Activated gamma-delta T cell treated with Interleukin-2 at 50 U/mL for 16 hours (primary cell): ENCODE measurements at regions not wholly inside any gene's neighbourhood (a gene's known extent, or its start where the extent isn't known, plus 50 kb on each side); places are given as distances from the start of the nearest gene placed in this dataset.
"Not testable (repeated sequence)": the region's sequence is repeated elsewhere in the genome, so short reads cannot be mapped to it uniquely, and the experiment has no call there.

Source experiments
- DNase-seq: peaks from one replicate; pipeline ENCODE4 v3.0.0-alpha.2; 2020

GRCh38 chr11:134942681-134943080 is 530.6 kb upstream of the B3GAT1 start:
- DNase-seq = no peak

GRCh38 chr11:134941936-134942600 is 530.0 kb upstream of the B3GAT1 start:
- DNase-seq = not testable (repeated sequence)

GRCh38 chr11:134941326-134941725 is 529.3 kb upstream of the B3GAT1 start:
- no peak for DNase-seq

DNA sequence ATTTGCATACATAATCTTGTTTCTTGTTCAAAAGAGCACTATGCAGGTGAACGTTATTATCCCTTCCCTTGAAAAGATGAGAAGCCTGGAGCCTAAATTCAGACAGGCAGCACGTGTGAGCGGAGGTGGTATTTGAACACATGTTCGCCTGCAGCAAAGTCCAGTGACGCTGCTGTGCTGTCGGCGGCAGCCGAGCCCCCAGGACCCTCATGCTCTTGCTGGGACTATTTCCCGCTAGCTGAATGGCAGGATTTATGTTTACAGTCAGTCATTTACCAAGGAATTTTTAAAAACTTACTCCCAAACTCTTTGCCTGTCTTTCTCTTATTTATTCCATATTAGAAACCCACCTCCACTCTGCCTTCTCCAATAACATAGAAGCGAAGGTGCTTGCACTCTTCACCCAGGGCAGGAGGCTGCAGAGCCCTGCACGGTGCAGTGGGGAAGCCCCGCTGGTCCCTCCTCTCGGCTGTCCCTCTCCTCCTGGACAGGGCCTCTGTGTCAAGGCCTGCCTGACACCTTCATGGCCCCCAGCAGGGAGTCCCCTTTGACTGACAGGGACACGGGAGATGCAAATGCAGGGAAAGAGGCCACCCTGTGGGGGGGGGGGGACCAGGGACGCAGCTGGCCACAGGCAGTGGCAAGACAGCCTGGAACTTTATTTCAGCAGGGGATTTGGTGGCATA is 528.5 kb upstream of the B3GAT1 start:
- DNase-seq = no peak

GRCh38 chr11:134939905-134940304 is 527.9 kb upstream of the B3GAT1 start:
- DNase-seq = no peak

- no peak for DNase-seq
Measured at GRCh38 chr11:134939031-134939430, 527.0 kb upstream of the B3GAT1 start.

DNA sequence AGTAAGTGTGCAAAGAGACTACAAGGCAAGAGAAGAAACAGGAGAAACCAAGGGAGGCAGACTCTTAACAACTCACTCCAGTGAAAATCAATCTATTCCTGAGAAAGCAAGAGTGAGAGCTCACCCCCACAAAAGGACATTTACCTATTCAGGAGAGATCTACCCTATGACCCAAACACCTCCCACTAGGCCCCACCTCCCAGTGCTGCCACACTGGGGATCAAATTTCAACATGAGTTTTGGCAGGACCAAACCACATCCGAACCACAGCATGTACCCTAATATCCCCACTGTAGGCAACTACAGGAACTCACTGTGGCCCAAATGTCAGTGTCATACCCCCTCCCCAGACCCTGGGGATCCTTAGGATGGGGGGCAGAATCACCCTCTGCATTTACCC is 526.2 kb upstream of the B3GAT1 start:
- no peak for DNase-seq

- DNase-seq = not testable (repeated sequence)
Measured at GRCh38 chr11:134937193-134937592, 525.2 kb upstream of the B3GAT1 start.

DNA sequence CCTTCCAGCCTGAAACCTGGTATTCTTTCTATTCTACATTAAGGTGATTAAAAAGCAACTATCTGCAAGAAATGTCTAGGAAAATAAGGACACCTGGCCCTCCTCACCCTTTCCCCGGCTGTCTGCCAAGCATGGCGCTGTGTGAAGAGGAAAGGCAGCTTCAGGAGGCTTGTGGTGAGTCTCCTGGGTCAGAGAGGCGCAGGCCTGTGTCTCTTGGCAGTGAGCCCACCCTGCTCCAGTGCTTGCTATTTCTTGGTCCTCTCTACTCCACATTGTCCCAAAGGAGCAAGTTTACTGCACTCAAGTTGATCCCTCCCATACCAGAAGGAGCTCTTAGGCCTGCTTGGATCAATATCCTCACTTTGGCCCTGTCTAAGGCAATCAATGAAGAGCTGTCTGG is 520.7 kb upstream of the B3GAT1 start:
- DNase-seq = no peak

GRCh38 chr11:134925432-134925831 is 513.4 kb upstream of the B3GAT1 start:
- DNase-seq = no peak

DNA sequence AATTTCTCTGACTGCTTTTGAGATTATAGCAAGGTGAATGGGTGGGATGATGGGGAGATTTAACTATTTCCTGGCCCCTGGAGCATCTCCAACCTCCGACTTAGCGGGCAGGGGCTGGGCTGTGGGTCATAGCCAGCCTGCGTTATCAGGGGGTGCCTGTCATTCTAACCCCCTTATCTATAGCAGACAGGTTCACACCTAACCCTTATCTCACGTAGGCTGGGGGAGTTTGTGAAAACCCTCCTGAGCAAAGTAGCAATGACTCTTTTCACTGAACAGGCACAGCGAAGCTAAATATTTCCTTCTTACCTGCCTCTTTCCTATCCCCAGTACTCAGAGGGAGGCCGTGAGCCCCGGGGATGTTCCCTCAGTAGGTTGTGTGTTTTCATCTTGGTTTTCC is 511.4 kb upstream of the B3GAT1 start:
- no peak for DNase-seq

GRCh38 chr11:134921938-134922337 is 509.9 kb upstream of the B3GAT1 start:
- DNase-seq = no peak

DNA sequence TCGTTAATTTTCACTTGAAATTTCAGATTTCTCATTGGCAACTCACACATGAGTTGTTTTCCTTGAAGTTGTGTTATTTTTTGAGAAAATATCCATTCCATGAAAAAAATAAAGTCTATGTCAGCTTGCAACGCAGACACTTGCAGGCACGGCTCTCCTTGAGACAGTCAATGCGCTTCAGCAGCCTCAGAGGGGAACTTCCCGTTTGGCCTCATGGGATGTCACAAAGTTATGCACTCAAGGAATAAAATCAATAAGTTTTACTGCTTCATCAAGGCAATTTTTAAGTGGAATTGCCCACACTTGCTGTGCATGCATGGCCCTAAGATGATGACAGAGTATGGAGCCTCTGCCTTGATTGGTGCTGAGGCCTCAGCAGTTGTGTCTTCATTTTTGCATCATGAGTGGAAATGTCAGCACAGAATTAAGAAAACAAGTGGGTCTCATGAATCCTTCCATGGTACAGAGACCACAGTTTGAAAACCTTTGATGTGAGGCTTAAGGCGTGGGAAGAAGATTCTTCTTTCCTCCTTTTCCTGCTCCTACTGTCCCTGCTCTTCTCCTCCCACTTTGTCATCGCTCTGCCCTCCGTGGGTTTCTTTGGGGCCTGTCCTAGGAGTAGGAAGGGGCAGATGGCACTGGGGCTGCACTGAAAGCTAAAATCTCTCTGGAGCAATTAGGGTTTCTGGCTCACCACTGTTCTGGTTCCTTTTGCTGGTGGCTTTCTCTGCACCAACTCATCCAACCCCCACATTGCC is 509.0 kb upstream of the B3GAT1 start:
- DNase-seq = no peak

DNA sequence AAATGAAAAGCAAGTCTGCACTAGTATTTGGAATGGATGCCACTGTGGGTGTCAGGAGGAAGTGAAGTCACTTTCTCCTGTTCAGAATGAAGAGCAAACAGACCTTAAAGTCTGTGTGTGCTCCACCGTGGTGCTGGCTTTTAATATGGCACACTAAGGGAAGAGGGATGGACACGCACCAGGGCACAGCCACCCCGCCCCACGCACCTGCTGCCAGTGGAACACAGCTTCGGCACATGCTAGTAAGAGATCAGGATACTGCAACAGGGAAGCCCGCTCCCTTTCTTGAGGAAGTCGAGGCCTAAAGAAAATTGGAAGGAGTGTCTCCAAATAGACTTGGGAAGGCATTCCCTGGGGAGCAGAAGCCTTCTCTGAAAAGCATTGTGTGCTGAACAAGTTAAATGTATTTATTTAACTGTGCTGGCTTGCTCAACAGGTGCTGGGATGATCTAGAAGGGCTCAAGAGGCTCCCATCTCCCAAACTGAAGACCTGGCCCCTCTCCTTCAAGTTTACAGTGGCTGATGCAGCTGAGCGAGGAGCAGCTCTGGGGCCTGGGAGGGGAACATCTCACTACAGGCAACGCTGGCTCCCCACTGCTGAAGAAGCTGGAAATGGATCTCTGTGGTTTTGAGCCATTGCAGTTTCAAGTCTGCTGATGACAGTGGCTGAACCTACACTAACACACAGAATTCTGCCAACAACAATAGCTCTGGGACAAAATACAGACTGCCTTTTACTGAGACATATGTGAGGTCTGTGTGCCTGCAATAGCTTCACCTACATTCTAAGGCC is 504.6 kb upstream of the B3GAT1 start:
- no peak for DNase-seq

GRCh38 chr11:134915881-134916280 is 503.8 kb upstream of the B3GAT1 start:
- DNase-seq = no peak

DNA sequence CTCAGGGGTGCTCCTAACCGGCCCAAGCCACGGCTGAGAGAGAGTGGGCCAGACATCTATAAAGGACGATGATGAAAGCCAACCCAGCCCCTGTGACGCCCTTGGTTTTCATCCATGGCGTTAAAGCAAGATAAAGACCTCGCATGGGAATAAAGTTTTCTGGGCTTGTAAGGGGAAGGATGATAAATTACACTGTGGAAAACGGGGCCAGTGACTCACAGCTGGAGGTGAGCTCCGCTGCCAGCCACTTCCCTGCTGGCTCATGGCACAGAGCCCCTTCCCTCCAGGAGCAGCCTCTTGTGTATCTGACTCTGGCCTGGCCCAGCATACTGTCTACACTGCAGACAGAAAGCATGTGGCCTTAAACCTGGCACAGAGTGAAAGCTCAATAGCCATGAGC is 503.2 kb upstream of the B3GAT1 start:
- DNase-seq = no peak

DNA sequence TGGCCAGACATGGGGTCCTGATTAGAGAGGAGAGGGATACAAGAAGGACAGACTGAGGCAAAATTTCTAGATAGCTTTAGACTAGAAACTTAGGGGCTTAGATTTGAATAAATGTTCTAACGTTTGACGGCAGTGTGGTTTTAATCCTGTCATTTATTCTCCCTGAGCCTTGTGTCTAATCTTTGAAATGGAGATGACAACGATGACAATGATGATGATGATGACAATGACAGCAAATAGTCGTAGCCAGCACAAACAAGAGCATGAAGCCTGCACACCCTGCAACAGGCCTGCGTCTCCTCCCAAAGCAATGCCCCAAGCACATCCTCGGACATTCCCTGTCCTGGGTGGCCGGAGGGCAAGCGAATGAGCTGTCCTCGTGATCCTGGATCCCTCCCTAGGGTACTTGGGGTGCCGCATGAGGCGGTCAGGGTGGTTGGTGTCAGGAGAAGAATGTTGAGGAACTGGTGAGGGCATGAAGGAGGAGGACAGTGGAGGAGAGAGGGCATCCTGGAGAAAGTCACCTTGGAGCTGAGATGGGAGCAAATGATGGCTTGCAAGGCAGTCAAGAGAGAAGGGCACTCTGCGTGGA is 502.1 kb upstream of the B3GAT1 start:
- DNase-seq = no peak

GRCh38 chr11:134913391-134913790 is 501.3 kb upstream of the B3GAT1 start:
- no peak for DNase-seq

- DNase-seq = no peak
Measured at GRCh38 chr11:134911514-134912180, 499.6 kb upstream of the B3GAT1 start.

DNA sequence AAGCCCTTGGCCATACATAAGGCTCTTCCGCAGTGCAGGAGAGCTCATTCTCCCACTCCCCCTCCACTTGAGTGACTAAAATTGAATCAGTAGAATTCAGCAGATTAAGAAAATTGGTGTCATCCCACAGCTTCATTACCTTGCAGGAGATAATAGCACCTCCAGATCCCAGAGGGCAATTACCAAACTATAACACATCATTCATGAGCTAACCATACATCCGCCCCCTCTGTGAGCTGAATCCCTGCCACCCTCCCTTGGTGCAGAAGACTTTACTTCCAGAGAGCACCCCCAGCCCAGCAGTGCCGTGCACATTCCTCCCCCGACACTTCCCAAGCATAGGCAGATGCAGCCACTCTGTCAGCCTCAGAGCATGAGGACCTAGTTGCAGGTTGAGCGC is 496.5 kb upstream of the B3GAT1 start:
- DNase-seq = no peak

DNA sequence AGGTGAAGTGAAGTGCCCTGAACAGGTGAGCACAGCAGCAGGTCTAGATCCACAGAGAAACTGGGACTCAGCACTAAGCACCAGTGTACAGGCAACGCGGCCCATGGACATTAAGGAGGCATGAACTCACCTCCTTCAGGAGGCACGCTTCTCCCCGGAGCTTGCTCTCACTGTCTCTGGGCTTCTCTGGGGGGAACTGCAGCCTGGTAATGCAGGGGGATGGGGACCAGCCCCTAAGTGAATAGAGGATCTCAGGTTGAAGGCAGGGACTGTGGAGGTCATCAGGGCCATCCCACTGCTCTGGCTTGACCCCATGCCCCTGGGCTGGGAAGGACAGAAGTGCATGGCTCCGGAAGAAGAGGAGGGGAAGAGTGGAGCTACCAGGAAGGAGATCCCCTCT is 495.6 kb upstream of the B3GAT1 start:
- no peak for DNase-seq

DNA sequence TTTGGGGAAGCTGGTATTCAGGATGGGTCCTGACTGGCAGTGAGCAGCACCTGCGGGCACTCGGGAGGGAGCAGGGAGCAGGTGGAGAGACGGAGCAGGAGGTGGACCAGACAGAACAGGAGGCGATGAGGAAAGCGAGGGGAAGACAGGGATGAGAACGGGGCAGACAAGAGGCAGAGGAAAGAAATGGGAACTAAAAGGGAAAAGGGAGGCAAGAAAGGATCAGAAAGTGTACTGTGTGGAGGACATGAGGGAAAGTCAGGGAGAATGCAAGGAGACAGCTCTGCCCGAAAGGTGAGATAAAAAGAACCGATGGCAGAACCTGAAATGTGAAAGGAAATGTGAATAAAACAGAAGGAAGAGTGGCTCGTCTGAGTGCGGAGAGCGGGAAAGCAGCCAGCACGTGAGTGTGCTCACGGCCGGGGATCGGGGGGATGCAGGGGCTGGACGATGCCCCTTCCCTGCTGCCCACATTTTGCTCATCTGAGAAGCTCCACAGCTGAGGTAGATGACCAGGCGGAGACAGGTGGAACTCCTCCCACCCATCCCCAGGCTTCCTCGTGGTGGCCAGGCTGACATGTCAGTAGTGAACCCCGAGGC is 494.4 kb upstream of the B3GAT1 start:
- no peak for DNase-seq
